GM12878 (cell line): ENCODE measurements at regions not wholly inside any gene's neighbourhood (a gene's known extent, or its start where the extent isn't known, plus 50 kb on each side); places are given as distances from the start of the nearest gene placed in this dataset.

Experiments
- ATF3 ChIP-seq: IDR thresholded peaks from 2 replicates; pipeline ENCODE4 v1.6.1; 2011; ENCODE audit warnings: low read depth, mild to moderate bottlenecking, low read length, moderate library complexity, borderline replicate concordance; ENCODE audit errors: extremely low read depth
- CBX3 ChIP-seq: fragments of 200-600 bp; sonication (generic); IDR thresholded peaks from 2 replicates; pipeline ENCODE4 v1.6.1; 2016; ENCODE audit warnings: low read depth, borderline replicate concordance
- CTCF ChIP-seq, 3 experiments: IDR thresholded peaks in 2 of 3; conservative IDR thresholded peaks in 1 of 3; 2 replicates each; pipeline ENCODE4 v1.5.1; 2011; ENCODE audit warnings: low read depth in 3 of 3, low read length in 3 of 3, mild to moderate bottlenecking in 3 of 3, control low read depth in 2 of 3, moderate library complexity in 2 of 3, inconsistent platforms in 1 of 3, mixed read lengths in 1 of 3; ENCODE audit not compliant: control insufficient read depth in 2 of 3, insufficient read depth in 1 of 3; ENCODE audit errors: extremely low read depth in 1 of 3
- EP300 ChIP-seq, 2 experiments: fragments of 150-350 bp in 1 of 2; IDR thresholded peaks; 2 replicates each; pipeline ENCODE4 v1.6.1; 2011 to 2012; ENCODE audit warnings: low read depth in 2 of 2, low read length in 2 of 2, borderline replicate concordance in 1 of 2, improper control_type of control experiment in 1 of 2, inconsistent platforms in 1 of 2; ENCODE audit not compliant: control insufficient read depth in 1 of 2
- EZH2 ChIP-seq: IDR thresholded peaks from 2 replicates; pipeline ENCODE4 v1.6.1; 2012; ENCODE audit warnings: low read depth, mild to moderate bottlenecking, control low read depth, inconsistent platforms, low read length, borderline replicate concordance; ENCODE audit not compliant: control insufficient read depth
- NFYB ChIP-seq: IDR thresholded peaks from 2 replicates; pipeline ENCODE4 v1.6.1; 2011; ENCODE audit warnings: low read depth, mild to moderate bottlenecking, low read length, improper control_type of control experiment, moderate library complexity; ENCODE audit not compliant: insufficient read depth
- NR2C2 ChIP-seq: IDR thresholded peaks from 2 replicates; pipeline ENCODE4 v1.6.1; 2011; ENCODE audit warnings: borderline replicate concordance, low read depth; ENCODE audit not compliant: control insufficient read depth, insufficient read length
- POLR2A ChIP-seq: IDR thresholded peaks from 2 replicates; pipeline ENCODE4 v1.6.1; 2011; ENCODE audit warnings: low read depth, mild to moderate bottlenecking, low read length
- SMC3 ChIP-seq: IDR thresholded peaks from 2 replicates; pipeline ENCODE4 v1.6.1; 2011; ENCODE audit warnings: low read length, improper control_type of control experiment, borderline replicate concordance
- SUPT20H ChIP-seq: IDR thresholded peaks from 2 replicates; pipeline ENCODE4 v1.6.1; 2011; ENCODE audit warnings: low read depth, mild to moderate bottlenecking, low read length, moderate library complexity, borderline replicate concordance; ENCODE audit not compliant: control insufficient read depth
- TAF1 ChIP-seq: IDR thresholded peaks from 2 replicates; pipeline ENCODE4 v1.6.1; 2011; ENCODE audit warnings: mild to moderate bottlenecking, low read depth, low read length, borderline replicate concordance
- ZSCAN29 ChIP-seq: fragments of 450-650 bp; IDR thresholded peaks from 2 replicates; pipeline ENCODE4 v1.6.1; 2017; ENCODE audit warnings: mild to moderate bottlenecking, moderate library complexity

GRCh38 chr6:21310568-21311140, 282.9 kb upstream of the SOX4 start:
- TF ChIP-seq EP300 (IDR thresholded peaks at IDR 0.05; ENCODE audit: borderline replicate concordance in 1 of 2, control insufficient read depth in 1 of 2, low read depth in 2 of 2, low read length in 2 of 2) (no peak), ZSCAN29 (no peak), POLR2A (no peak), ATF3 (no peak), TAF1 (no peak), SMC3 (no peak), NR2C2 (no peak), CBX3 (no peak), EZH2 (no peak), CTCF (IDR thresholded peaks at IDR 0.05 in 2 of 3, conservative IDR thresholded peaks at IDR 0.05 in 1 of 3; ENCODE audit: control insufficient read depth in 2 of 3, extremely low read depth in 1 of 3, insufficient read depth in 1 of 3, low read depth in 3 of 3, low read length in 3 of 3) (no peak), NFYB (no peak), SUPT20H (no peak)
